ENCODE measurements at regions not wholly inside any gene's neighbourhood (a gene's known extent, or its start where the extent isn't known, plus 50 kb on each side); places are given as distances from the start of the nearest gene placed in this dataset.

DNA sequence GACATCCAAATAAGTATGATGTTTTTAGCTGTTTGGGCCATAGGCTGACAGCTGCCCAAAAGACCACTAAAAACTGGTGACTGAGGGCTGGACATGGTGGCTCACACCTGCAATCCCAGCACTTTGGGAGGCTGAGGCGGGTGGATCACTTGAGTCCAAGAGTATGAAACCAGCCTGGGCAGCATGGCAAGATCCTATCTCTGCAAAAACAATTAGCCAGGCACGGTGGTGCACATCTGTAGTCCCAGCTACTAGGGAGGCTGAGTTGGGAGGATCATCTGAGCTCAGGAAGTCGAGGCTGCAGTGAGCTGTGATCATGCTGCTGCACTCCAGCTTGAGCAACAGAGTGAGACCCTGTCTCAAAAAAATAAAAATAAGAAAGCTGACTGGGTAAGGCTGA, 511.5 kb upstream of the RAB6C start:
- Histone ChIP-seq H2AFZ (no peak overlapping the region), H3K36me3 (replicated peaks; ENCODE audit: insufficient read depth, low read depth) (no peaks in the 10 kb centered on the region), H4K20me1 (ENCODE audit: insufficient read depth, poor library complexity, severe bottlenecking) (no peaks in the 10 kb centered on the region), H3K9me2 (replicated peaks; ENCODE audit: insufficient read depth) (no peaks in the 10 kb centered on the region), H3K27me3 (no peaks in the 10 kb centered on the region), H3K4me1 (ENCODE audit: insufficient read depth) (no peaks in the 10 kb centered on the region), H3K27ac (no peak overlapping the region), H3K4me3 (no peak overlapping the region), H3K4me2 (no peak overlapping the region), H3K79me2 (no peaks in the 10 kb centered on the region), H3K9me3 (ENCODE audit: low read depth) (no peaks in the 10 kb centered on the region)
- TF ChIP-seq CTCF (IDR thresholded peaks at IDR 0.05; ENCODE audit: poor library complexity) = no peak
- no peak for TF ChIP-seq EZH2 (IDR thresholded peaks at IDR 0.05; ENCODE audit: borderline replicate concordance)
- no peak for TF ChIP-seq EZH2phosphoT487 (IDR thresholded peaks at IDR 0.05; ENCODE audit: low read depth, severe bottlenecking, unreplicated experiment)
- no peak for DNase-seq (ENCODE audit: low spot score)
- 84% methylated on average over 3 of the region's 3 CpGs for WGBS (ENCODE audit: low lambda C conversion rate, missing lambda C conversion rate)

GRCh38 chr2:129468879-129469278, 510.6 kb upstream of the RAB6C start:
- H3K79me2 ChIP-seq = no peaks in the 10 kb centered on the region
- no peaks in the 10 kb centered on the region for H4K20me1 ChIP-seq (ENCODE audit: insufficient read depth, poor library complexity, severe bottlenecking)
- no peak overlapping the region for H3K4me2 ChIP-seq
- WGBS (ENCODE audit: low lambda C conversion rate, missing lambda C conversion rate) = 96% methylated on average over 5 of the region's 5 CpGs
- H2AFZ ChIP-seq = no peak overlapping the region
- no peak overlapping the region for H3K4me3 ChIP-seq
- no peaks in the 10 kb centered on the region for H3K9me2 ChIP-seq (replicated peaks; ENCODE audit: insufficient read depth)
- H3K36me3 ChIP-seq (replicated peaks; ENCODE audit: insufficient read depth, low read depth) = no peaks in the 10 kb centered on the region
- H3K27ac ChIP-seq = no peak overlapping the region
- no peak for DNase-seq (ENCODE audit: low spot score)
- no peaks in the 10 kb centered on the region for H3K4me1 ChIP-seq (ENCODE audit: insufficient read depth)
- no peak for TF ChIP-seq EZH2phosphoT487 (IDR thresholded peaks at IDR 0.05; ENCODE audit: low read depth, severe bottlenecking, unreplicated experiment)
- H3K9me3 ChIP-seq (ENCODE audit: low read depth) = no peaks in the 10 kb centered on the region
- no peaks in the 10 kb centered on the region for H3K27me3 ChIP-seq

- Histone ChIP-seq H3K9me3 (ENCODE audit: low read depth) (no peaks in the 10 kb centered on the region), H3K79me2 (no peaks in the 10 kb centered on the region), H3K4me1 (ENCODE audit: insufficient read depth) (no peaks in the 10 kb centered on the region), H3K27ac (no peak overlapping the region), H4K20me1 (ENCODE audit: insufficient read depth, poor library complexity, severe bottlenecking) (no peaks in the 10 kb centered on the region), H3K4me3 (no peak overlapping the region), H3K27me3 (no peaks in the 10 kb centered on the region), H3K4me2 (no peak overlapping the region), H2AFZ (no peak overlapping the region), H3K36me3 (replicated peaks; ENCODE audit: insufficient read depth, low read depth) (no peaks in the 10 kb centered on the region), H3K9me2 (replicated peaks; ENCODE audit: insufficient read depth) (no peaks in the 10 kb centered on the region)
- WGBS (ENCODE audit: low lambda C conversion rate, missing lambda C conversion rate) = 60% methylated on average over 5 of the region's 5 CpGs
- DNase-seq (ENCODE audit: low spot score) = no peak
- no peak for TF ChIP-seq EZH2phosphoT487 (IDR thresholded peaks at IDR 0.05; ENCODE audit: low read depth, severe bottlenecking, unreplicated experiment)
- no peak for TF ChIP-seq EZH2 (IDR thresholded peaks at IDR 0.05; ENCODE audit: borderline replicate concordance)
- no peak for TF ChIP-seq CTCF (IDR thresholded peaks at IDR 0.05; ENCODE audit: poor library complexity)
Observed at GRCh38 chr2:129469389-129469788, 510.1 kb upstream of the RAB6C start.

DNA sequence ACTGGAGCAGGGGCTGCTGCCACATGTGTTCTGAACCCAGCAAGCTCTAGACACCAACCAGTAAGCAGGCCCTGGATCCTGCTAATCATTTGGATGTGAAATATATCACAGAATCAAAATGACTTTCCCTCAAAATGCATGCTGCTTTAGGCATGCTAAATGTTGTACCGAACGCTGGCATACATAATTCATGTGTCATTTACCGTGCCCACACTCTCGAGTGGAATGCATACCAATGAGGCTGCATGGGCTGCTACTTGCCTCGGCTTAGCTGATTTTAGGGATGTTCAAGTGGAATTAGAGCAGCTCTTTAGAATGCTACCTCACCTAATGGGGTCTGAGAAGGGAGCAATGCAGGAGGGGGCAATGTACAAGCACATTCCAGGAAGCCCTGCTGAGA, 509.6 kb upstream of the RAB6C start:
- Histone ChIP-seq H3K9me3 (ENCODE audit: low read depth) (no peaks in the 10 kb centered on the region), H3K9me2 (replicated peaks; ENCODE audit: insufficient read depth) (no peaks in the 10 kb centered on the region), H3K79me2 (no peaks in the 10 kb centered on the region), H3K4me3 (no peak overlapping the region), H3K4me1 (ENCODE audit: insufficient read depth) (no peaks in the 10 kb centered on the region), H3K27ac (no peak overlapping the region), H4K20me1 (ENCODE audit: insufficient read depth, poor library complexity, severe bottlenecking) (no peaks in the 10 kb centered on the region), H2AFZ (no peak overlapping the region), H3K27me3 (no peaks in the 10 kb centered on the region), H3K4me2 (no peak overlapping the region), H3K36me3 (replicated peaks; ENCODE audit: insufficient read depth, low read depth) (no peaks in the 10 kb centered on the region)
- DNase-seq (ENCODE audit: low spot score) = no peak
- 88% methylated on average over 5 of the region's 5 CpGs for WGBS (ENCODE audit: low lambda C conversion rate, missing lambda C conversion rate)
- TF ChIP-seq EZH2 (IDR thresholded peaks at IDR 0.05; ENCODE audit: borderline replicate concordance) = no peak
- no peak for TF ChIP-seq EZH2phosphoT487 (IDR thresholded peaks at IDR 0.05; ENCODE audit: low read depth, severe bottlenecking, unreplicated experiment)
- TF ChIP-seq CTCF (IDR thresholded peaks at IDR 0.05; ENCODE audit: poor library complexity) = no peak
